DMS53 treated with DMSO at 0.1 percent for 48 hours (cell line): ENCODE measurements at regions not wholly inside any gene's neighbourhood (a gene's known extent, or its start where the extent isn't known, plus 50 kb on each side); places are given as distances from the start of the nearest gene placed in this dataset.

Experiments used
- DNase-seq: peaks from one replicate; lab custom pipeline; 2025; ENCODE audit not compliant: unreplicated experiment; lab: John Stamatoyannopoulos, UW

DNA sequence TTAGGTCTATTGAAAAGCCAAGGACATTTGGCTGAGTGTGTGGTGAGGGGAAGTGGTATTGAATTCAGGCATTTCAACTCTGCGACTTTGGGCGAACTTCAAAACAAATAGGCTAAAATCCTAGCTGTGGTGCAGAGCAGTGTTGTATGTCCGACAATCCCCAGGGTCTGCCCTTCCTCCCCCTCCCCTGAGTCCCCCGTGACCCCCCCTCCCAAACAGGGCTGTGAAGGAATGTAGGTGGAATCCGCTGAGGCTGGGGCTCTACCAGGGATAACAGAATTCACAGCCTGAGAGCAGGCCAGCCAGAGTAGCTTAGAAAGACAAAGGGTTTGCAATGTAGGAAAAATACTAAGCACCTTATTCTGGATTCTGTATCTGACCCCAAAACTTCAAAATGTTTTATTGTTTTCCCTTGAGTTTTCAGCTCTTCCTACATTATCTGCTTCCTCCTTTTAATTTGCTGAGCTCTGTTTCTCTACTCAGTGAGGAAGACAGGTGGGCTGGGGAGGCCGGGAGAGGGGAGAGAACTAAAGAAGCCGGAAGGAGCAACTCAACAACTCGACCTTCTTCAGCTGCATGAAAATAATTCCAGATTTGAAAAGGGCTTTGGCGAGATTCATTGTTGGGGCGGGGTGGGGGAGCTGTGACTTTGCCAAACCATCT lies 315.2 kb downstream of the BLID start:
- DNase-seq = no peak

GRCh38 chr11:121800240-121800639 lies 315.8 kb downstream of the BLID start:
- DNase-seq = no peak

GRCh38 chr11:121797496-121797895 lies 318.5 kb downstream of the BLID start:
- DNase-seq = no peak

GRCh38 chr11:121795174-121795573 lies 320.8 kb downstream of the BLID start:
- DNase-seq = no peak

GRCh38 chr11:121794671-121795141 lies 321.3 kb downstream of the BLID start:
- DNase-seq = no peak

GRCh38 chr11:121793916-121794315 lies 322.1 kb downstream of the BLID start:
- DNase-seq = no peak

DNA sequence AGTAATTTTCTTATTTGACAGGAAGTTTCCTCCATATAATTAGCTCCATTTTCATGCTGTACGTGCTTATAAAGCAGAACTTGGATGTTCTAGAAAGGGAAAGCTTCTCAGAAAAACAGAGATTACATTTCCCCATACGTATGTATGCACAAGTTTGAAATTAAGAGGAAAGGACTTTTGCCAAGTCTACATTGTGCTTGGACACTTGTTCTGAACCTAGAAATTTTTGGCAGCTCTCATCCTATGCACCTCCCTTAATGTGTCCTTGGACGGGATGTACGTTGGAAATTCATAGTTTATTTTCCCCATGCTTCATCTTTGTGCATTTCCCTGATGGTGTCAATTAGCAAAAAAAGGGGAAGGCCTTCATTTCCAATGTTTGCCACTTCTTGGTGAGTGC lies 322.7 kb downstream of the BLID start:
- DNase-seq = no peak

DNA sequence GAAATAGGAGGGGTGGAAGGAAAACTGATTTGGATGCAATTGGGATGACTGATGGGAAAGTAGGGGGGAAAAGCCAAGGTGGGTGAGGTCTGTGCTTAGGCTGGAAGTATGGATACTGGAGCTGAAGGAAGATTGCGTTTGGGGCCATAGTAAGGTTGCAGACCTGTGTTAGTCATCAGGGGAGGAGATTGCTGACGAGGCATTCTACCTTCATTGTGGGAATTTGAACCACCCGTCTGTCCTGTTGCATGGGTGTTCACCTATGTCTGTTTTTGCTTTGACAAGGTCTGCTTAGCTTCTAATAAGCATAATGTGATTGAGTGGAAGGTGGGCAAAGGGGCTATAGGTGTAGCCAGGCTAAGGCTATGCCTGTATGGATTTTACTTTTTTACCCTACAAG lies 323.8 kb downstream of the BLID start:
- no peak for DNase-seq

DNA sequence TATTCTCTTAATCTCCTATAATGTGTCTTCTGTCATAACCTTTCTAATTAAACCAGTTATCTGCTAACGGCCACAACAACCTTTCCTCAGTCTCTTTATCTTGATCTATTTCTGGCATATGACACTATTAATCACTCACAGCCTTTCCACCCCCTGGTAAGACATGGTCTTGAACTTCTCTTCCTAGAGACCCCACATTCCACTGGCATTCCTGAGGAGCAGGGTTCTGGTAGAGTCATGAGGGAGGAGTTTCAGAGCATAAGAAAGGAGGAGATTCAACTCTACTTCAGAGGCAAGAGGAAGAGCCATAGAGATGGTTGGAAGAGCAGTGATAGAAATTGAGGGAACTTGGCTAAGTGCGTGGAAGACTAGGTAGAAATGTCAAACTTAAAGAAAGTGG lies 325.6 kb downstream of the BLID start:
- no peak for DNase-seq

DNA sequence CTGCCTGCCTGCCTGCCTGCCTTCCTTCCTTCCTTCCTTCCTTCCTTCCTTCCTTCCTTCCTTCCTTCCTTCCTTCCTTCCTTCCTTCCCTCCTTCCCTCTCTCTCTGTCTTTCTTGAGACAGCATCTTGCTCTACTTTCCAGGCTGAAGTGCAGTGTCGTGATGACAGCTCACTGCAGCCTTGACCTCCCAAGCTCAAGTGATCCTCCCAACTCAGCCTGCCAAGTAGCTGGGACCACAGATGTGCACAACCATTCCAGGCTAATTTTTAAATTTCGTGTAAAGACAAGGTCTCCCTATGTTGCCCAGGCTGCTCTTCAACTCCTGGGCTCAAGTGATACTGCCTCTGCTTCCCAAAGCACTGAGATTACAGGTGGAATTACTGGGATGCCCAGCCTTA lies 328.2 kb upstream of the SORL1-AS1 start:
- no peak for DNase-seq

GRCh38 chr11:121777056-121777455 lies 324.3 kb upstream of the SORL1-AS1 start:
- no peak for DNase-seq

DNA sequence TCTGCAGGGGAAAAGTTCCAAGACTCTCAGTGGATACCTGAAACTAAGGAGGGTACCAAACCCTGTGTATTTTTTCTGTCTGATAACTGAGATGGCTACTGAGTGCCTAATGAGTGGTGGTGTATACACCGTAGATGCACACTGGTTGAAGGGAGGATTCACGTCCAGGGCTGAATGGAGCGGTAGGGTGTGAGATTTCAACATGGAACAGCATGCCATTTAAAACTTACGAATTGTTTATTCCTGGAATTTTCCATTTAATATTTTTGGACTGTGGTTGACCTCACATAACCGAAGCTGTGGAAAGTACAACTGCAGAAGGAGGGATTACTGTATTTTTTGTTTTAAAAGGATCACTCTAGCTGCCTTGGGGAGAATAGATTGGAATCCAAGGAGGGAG lies 322.5 kb upstream of the SORL1-AS1 start:
- no peak for DNase-seq

DNA sequence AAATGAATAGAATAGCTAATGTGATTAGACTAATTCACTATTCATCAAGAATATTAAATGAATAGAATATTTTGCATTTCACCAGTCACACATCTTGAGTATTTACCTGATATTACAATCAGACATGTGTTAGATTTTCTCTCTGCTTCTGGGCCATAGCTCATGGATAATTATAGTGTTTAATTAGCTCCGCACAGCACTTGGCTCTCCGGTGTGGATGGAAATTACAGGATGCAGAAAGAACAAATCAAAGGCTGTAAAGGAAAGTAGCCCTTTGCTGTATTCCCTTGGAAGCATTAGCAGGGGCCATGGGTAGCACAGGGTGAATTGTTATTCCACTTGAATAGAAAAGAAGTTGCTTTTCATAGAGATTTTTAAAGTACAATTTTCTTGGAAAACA lies 320.3 kb upstream of the SORL1-AS1 start:
- no peak for DNase-seq

DNA sequence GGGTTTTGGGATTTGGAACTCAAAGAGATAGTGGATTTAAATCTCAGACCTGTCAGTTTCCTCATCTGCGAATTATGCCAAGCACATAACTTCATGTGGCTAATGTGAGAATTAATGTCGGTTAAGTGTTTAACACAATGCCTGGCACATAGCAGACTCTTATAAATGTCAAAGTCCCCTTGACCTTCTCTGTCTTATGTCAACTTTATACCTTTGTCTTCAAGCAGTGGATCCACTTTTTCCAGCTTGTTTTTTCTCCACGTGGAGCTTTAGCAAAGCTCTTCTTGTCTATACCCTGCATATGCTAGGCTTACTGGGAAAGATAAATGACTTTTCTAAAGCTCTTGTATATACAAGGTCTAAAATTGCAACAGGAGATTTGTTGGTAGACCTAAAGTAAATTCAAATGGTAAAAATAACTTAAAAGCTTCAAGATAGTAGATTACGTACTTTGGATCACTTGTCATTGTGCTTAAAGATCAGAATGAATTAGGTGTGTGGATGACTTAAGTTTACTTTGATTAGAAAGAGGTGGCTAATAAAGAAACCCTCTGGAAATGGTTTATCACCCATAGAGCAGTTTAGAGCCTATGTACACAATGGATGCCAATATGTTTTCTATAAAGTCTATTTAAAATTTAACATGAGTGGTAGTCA lies 318.3 kb upstream of the SORL1-AS1 start:
- DNase-seq = no peak

DNA sequence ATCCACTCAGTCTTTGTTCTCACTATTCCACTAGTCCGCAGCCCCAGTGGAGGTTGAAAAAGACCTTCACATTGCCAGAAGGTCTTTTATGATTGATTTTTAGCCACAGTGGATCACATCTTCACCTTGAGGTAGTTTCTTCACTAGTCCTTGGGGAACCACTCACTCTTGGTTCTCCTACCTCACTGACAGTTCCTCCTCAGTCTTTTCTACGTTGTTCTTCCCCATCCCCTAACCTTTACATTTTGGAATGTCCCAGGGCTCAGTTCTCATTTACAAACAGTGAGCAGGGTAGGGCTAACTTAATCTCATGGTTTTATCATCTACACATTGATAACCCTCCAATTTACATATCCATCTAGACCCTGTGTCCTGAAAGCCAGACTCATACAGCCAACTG lies 316.4 kb upstream of the SORL1-AS1 start:
- DNase-seq = no peak

DNA sequence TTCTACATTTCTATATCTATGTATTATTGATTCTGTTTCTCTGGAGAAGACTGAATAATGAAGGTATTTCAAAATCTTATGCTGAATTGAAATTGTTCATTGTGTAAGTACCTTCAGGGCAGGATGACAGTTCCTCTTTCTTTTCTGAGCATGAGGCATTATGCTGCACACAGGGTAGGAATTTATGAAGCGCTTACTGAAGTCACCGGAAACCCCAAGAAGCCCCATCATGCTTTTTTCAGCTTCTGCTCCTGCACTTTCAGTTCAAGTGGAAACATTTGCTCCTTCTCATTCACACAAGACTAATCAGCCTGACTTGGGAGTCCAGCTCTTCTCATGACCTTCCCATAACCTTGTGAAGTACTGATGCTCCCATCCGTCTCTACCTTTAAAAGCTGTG lies 314.7 kb upstream of the SORL1-AS1 start:
- DNase-seq = no peak

DNA sequence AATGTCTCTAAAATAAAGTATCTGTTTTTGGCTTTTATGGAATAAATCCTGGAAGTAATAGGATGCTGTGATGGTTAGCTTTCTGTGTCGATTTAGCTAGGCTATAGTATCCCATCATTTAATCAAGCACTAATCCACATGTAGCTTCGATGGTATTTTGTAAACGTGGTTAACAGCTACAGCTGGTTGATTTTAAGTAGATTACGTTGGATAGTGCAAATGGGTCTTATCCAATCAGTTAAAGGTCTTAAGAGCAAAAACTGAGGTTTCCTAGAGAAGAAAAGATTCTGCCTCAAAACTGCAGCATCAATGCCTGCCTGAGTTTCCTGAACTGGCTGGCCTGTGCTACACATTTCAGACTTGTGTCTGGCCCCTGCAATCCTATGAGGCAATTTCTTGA lies 314.2 kb upstream of the SORL1-AS1 start:
- DNase-seq = no peak

DNA sequence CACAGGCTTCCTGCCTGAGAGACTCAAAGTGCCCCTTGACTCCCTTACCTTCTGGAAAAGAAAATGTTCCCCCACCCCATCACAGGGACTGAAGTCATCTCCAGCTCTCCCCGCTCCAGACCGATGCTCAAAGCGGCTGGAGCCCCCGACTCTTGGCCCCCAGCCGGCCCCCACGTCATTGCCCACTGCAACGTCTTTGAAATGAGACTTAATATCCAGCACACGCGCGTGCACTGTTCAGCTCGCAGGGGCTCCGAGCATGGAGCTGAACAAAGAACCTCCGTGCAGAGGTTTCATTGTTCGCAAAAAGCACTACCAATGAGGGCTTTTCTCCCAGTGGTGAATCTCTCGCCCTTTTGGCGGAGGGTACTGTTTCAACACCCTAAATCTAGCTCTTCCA lies 313.4 kb upstream of the SORL1-AS1 start:
- no peak for DNase-seq

- DNase-seq = no peak
These were observed 310.8 kb upstream of the SORL1-AS1 start for GRCh38 chr11:121763526-121763925.

DNA sequence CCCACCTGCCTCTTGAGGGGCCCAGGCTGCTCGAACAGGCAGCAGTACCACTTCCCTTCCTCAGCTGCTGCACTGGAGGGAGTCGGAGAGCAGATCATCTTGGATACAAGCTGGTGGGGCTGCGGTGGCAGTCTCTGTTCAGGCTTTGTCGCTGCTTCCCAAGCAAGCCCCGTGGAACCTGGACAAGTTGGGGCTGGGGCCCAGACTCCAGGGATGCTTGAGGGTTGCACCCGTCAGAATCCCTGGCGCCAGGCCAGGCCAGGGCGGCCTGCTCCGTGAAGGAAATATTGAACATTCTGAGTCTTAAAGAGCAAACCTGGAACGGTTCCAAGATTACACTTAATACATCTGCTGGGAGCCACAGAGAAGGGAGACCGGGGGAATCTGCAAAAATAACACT lies 310.1 kb upstream of the SORL1-AS1 start:
- no peak for DNase-seq

- DNase-seq = no peak
These were observed 308.4 kb upstream of the SORL1-AS1 start for GRCh38 chr11:121761186-121761585.

- DNase-seq = no peak
These were observed 304.8 kb upstream of the SORL1-AS1 start for GRCh38 chr11:121757480-121758125.
